ENCODE measurements at regions not wholly inside any gene's neighbourhood (a gene's known extent, or its start where the extent isn't known, plus 50 kb on each side); places are given as distances from the start of the nearest gene placed in this dataset.

DNA sequence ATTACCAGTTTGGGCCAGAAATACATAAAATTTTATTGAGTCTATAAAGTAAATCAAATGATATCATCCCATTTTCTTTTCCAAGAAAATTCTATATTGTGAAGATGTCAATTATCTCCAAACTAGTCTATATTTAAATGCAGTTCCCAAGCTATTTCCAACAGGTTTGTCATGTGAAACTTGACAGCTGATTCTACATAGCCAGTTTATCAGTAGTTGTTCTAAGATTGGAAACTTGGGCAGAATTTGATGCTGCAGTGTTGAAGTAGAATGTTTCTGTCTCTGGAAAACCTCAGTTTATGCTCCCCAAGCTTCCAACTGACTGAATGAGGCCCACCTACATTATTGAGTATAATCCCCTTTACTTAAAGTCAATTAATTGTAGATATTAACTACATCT lies 994.1 kb downstream of the PCDH7 start:
- H3K4me1 ChIP-seq = no peaks in the 10 kb centered on the region
- no peaks in the 10 kb centered on the region for H3K36me3 Mint-ChIP-seq
- no peaks in the 10 kb centered on the region for H3K27me3 Mint-ChIP-seq (ENCODE audit: insufficient read depth, low read depth)
- no peak overlapping the region for H3K4me3 Mint-ChIP-seq
- TF ChIP-seq EZH2 (IDR thresholded peaks at IDR 0.05) (no peak), EZH2phosphoT487 (IDR thresholded peaks at IDR 0.05) (no peak)
- TF ChIP-seq, protein P1, sequence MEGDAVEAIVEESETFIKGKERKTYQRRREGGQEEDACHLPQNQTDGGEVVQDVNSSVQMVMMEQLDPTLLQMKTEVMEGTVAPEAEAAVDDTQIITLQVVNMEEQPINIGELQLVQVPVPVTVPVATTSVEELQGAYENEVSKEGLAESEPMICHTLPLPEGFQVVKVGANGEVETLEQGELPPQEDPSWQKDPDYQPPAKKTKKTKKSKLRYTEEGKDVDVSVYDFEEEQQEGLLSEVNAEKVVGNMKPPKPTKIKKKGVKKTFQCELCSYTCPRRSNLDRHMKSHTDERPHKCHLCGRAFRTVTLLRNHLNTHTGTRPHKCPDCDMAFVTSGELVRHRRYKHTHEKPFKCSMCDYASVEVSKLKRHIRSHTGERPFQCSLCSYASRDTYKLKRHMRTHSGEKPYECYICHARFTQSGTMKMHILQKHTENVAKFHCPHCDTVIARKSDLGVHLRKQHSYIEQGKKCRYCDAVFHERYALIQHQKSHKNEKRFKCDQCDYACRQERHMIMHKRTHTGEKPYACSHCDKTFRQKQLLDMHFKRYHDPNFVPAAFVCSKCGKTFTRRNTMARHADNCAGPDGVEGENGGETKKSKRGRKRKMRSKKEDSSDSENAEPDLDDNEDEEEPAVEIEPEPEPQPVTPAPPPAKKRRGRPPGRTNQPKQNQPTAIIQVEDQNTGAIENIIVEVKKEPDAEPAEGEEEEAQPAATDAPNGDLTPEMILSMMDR (IDR thresholded peaks at IDR 0.05) = no peak
- no peak overlapping the region for H3K4me3 ChIP-seq
- H3K36me3 ChIP-seq = no peaks in the 10 kb centered on the region
- H3K4me2 ChIP-seq = no peak overlapping the region
- H3K27ac Mint-ChIP-seq = no peak overlapping the region
- no peak overlapping the region for H3K9ac ChIP-seq
- no peaks in the 10 kb centered on the region for H4K20me1 ChIP-seq (ENCODE audit: low read depth)
- H3K79me2 ChIP-seq (ENCODE audit: low read depth) = no peaks in the 10 kb centered on the region
- no peaks in the 10 kb centered on the region for H3K27me3 ChIP-seq
- H2AFZ ChIP-seq (replicated peaks) = no peak overlapping the region
- no peak for DNase-seq (ENCODE audit: low spot score)
- H3K9me3 Mint-ChIP-seq = peaks cover 2% of the 10 kb centered on the region
- H3F3A ChIP-seq (ENCODE audit: low read depth) = no peaks in the 10 kb centered on the region
- H3K27ac ChIP-seq = no peak overlapping the region
- no peaks in the 10 kb centered on the region for H3K9me3 ChIP-seq (ENCODE audit: low read depth)
- no peaks in the 10 kb centered on the region for H3K4me1 Mint-ChIP-seq

DNA sequence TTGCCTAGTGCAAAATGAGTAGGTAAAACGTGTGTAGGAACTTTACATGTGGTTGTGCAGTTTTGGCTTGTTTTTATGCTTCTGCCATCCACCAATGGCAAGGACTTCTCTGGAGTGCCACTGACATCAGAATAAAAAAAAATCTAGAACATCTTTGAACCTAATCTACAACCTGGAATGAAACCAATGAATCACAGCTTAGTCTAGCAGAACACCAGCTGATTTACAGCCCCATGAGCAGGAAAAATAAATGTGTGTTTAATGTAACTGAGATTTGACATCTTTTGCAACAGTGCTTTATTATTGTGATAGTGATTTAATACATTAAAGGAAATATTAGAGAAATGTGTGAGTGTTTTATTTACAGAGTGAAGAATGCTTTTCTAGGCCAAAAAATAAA lies 995.1 kb downstream of the PCDH7 start:
- Mint-ChIP-seq H3K4me3 (no peak overlapping the region), H3K27ac (no peak overlapping the region)

DNA sequence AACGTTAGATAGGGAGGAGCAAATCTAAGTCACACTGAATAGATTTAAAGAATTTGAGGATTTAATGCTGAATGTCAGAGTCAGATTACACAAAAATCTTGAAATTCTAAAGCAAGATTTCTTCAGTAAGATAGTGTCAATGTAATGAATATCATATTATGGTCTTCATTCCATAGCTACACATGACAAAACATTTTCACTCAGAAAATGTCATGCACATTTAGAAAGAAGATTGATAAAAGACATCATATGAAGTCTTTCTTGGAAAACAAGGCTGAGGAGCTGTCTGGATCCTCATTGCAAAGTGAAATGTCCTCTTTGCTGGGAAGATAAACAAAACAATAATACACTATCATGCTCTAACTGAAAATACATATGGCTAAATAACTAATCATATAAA lies 1006.9 kb downstream of the PCDH7 start:
- no peaks in the 10 kb centered on the region for H3K36me3 Mint-ChIP-seq
- no peaks in the 10 kb centered on the region for H3K27me3 ChIP-seq
- no peaks in the 10 kb centered on the region for H3F3A ChIP-seq (ENCODE audit: low read depth)
- no peaks in the 10 kb centered on the region for H3K36me3 ChIP-seq
- H3K4me1 ChIP-seq = no peaks in the 10 kb centered on the region
- H3K4me3 ChIP-seq = no peak overlapping the region
- no peaks in the 10 kb centered on the region for H3K9me3 Mint-ChIP-seq
- no peak overlapping the region for H3K9ac ChIP-seq
- H3K4me2 ChIP-seq = no peak overlapping the region
- TF ChIP-seq, protein P1 (IDR thresholded peaks at IDR 0.05) = no peak
- TF ChIP-seq EZH2phosphoT487 (IDR thresholded peaks at IDR 0.05) (no peak), EZH2 (IDR thresholded peaks at IDR 0.05) (no peak)
- H3K9me3 ChIP-seq (ENCODE audit: low read depth) = no peaks in the 10 kb centered on the region
- no peak overlapping the region for H3K27ac ChIP-seq
- no peak overlapping the region for H3K27ac Mint-ChIP-seq
- H3K79me2 ChIP-seq (ENCODE audit: low read depth) = no peaks in the 10 kb centered on the region
- no peaks in the 10 kb centered on the region for H3K4me1 Mint-ChIP-seq
- DNase-seq (ENCODE audit: low spot score) = no peak
- no peak overlapping the region for H3K4me3 Mint-ChIP-seq
- no peaks in the 10 kb centered on the region for H4K20me1 ChIP-seq (ENCODE audit: low read depth)
- H3K27me3 Mint-ChIP-seq (ENCODE audit: insufficient read depth, low read depth) = no peaks in the 10 kb centered on the region
- H2AFZ ChIP-seq (replicated peaks) = no peak overlapping the region

More for the DNA sequence above, 995.1 kb downstream of the PCDH7 start:
- H3K27me3 ChIP-seq = no peaks in the 10 kb centered on the region
- H2AFZ ChIP-seq (replicated peaks) = no peak overlapping the region
- TF ChIP-seq, protein P1 (IDR thresholded peaks at IDR 0.05) = no peak
- TF ChIP-seq EZH2phosphoT487 (IDR thresholded peaks at IDR 0.05) = no peak
- TF ChIP-seq EZH2 (IDR thresholded peaks at IDR 0.05) = no peak
- H3F3A ChIP-seq (ENCODE audit: low read depth) = no peaks in the 10 kb centered on the region
- no peak overlapping the region for H3K9ac ChIP-seq
- DNase-seq (ENCODE audit: low spot score) = no peak
- no peaks in the 10 kb centered on the region for H3K36me3 ChIP-seq
- H3K4me1 Mint-ChIP-seq = no peaks in the 10 kb centered on the region
- no peak overlapping the region for H3K27ac ChIP-seq
- H3K9me3 Mint-ChIP-seq = peaks cover 4% of the 10 kb centered on the region
- H3K4me1 ChIP-seq = no peaks in the 10 kb centered on the region
- no peaks in the 10 kb centered on the region for H3K36me3 Mint-ChIP-seq
- no peak overlapping the region for H3K4me2 ChIP-seq
- H3K4me3 ChIP-seq = no peak overlapping the region
- no peaks in the 10 kb centered on the region for H3K27me3 Mint-ChIP-seq (ENCODE audit: insufficient read depth, low read depth)
- H3K9me3 ChIP-seq (ENCODE audit: low read depth) = no peaks in the 10 kb centered on the region
- H3K79me2 ChIP-seq (ENCODE audit: low read depth) = no peaks in the 10 kb centered on the region
- no peaks in the 10 kb centered on the region for H4K20me1 ChIP-seq (ENCODE audit: low read depth)

Measured in neural progenitor cell (in vitro differentiated cells).